ENCODE measurements at regions not wholly inside any gene's neighbourhood (a gene's known extent, or its start where the extent isn't known, plus 50 kb on each side); places are given as distances from the start of the nearest gene placed in this dataset.
A peak's percentile ranks its signal among the peaks of the same experiment; 100 is the strongest.

DNA sequence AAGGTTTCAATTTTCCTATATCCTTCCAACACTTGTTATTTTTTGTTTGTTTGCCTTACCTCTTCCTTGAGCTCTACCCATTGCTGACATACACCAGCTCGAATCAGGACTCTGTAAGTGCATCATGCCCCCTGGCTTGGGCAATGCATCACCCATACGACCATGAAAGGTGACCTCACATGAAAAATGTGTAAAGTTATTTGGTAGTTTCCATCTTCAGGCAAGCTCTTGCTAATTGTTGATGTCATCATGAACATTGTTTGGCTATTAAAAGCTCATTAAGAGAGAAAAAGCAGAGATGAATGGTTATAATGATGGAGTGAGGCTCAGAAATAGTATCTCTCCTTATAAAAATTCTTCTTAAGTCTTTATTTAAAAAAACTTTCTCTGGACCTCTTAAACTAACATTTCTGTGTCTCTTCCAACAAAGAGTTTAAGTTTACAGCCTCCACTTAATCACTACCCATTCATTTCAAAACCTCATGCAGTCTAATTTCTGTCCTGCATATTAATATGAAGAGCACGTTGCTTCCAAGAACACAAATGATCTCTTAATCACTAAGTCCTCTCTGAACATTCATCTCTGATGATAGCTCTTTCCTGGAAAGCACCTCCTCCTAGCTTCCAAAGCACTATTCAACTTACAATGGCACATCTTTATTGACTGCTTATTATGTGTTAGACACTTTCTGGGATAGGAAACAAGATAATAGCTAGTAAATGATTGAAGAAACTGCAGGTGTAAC lies 236.3 kb downstream of the NFKBIZ start:
- no peak for DNase-seq

DNA sequence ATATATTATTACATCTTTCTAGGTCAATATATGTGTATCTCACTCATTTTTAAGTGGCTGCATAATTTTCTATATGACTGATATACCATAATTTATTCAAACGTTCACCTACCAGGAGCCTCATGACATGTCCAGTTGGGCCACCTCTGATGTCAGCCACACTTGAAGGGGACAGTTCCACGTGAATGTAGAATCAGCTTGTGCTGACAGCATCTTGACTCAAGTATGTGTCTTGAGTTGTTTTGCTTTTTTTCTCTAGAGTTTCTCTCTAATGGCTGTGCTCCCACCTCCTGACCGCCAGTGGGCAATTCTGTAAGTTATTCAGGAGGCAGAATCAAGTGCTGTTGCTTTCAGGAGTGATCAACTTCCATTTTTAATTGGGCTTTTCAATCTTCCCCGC lies 237.9 kb downstream of the NFKBIZ start:
- DNase-seq = no peak

DNA sequence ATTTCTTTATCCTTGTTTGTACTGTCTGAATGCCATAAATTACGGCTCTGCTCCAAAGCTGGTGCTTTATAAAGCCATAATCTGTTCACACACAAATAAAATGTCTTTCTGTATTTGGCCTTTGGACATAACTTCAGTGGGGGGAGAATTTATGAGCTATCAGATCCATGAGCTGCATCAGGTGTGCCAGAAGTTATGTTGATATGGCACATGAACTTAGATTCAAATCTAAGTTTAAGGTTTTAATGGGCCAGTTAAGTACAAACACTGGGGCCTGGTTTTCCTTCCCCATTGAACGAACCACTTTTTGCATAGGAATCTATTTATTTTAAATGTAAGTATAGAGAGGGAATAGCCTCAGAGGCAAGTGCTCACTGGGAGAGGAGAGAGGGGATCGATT lies 239.9 kb downstream of the NFKBIZ start:
- DNase-seq = no peak

DNA sequence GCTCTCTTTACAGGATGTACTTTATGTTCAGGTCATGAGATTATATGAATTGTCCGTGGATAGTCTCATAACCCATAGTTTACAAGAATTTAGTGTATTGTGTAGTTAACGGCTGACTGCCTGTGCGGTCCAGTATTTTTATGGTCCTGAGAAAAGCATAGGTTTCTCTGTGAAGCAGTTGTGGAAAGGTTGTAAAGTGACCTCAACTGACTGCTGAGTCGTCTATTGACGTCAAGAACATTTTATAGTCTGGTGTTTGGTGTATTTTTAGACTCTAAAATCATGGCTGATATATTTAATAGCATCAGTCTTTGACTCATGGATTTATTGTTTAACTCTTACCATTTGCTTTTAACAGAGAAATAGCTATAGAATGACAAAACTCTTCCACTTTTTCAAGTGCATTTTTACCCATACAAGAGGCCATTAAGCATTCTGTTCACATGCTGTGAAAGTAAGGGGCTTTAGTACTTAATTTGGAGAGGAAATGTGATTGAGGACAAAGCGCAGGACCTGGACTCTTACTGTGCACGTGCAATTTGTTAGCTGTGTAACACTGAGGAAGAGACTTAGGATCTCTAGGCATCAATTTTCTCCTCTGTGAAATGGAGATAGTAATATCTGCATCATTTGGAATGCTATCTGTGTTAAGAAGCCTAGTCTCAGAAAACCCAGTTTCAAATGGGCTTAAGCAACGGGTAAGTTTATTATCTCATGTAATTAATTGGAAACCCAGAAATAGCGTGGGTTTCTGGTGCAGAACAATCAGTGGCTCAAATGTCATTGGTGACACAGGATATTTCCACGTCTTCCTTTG lies 240.8 kb downstream of the NFKBIZ start:
- no peak for DNase-seq

DNA sequence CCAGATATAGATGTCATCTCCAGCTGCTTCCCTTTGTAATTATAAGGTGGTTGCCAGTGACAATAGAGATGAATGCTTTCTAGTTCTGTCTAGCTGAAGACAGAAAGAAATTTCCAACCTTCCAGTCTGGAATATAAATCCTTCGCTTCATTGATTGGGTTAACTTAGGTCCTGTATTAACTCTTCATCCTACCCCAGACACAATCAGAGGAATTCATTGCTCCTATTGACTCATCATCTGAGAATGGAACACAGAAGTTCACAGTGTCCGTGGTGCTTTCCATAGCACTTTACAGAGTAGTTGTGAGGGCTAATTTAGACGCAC lies 241.4 kb downstream of the NFKBIZ start:
- DNase-seq = no peak

DNA sequence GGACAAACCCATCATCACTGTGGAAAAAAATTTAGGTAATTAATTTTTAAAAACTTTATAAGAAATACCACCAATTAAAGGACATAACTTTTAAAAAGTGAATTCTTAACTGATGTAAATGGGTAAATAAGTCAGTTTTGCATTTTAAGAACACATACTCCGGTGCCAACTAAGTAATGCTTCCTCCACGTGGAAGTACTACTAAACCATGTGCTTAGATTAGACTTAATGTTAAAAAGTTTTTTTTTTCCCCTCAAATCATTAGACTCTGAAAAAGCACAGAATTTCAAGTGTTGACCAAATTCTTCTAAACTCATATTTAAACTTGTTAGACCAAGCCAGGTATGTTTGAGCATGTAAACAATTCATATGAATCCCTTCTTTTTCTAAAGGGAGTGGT lies 242.0 kb downstream of the NFKBIZ start:
- DNase-seq = no peak

DNA sequence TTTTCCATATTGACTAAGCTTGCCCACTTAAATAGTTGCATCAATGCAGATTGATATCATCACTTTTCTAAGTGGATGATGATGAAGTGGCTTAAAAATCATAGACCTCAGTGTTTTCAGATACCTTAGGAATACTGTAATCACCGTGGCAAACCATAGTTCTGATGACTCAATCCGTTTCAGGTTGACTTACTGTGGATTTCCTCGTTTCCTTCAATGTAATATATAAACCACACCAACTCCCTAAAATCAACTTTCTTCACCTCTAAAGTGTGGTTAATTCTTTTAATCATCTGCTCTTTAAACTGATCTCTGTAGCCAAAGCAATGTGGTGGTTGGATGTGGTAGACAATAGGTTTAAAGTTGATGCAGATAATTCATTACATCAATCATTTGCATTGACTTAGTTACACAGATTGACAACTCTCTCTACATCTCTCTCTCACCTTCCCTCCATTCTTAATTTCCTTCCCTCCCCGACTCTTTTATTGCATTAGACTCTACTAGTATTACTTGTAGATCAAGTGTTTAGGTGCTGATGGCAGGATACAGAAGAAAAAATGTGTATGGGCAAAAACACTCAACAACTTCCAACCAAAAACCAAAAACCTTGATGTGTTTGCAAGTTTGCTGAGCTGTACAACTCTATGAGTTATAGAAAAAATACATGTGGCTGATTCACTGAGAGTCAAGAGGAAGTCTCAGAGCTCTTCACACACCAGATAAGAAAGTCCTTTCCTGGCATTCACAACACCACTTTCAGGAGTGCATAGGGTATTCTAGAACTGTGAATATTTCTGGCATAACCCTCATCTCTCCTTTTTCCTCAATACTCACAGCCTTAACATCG lies 243.5 kb downstream of the NFKBIZ start:
- no peak for DNase-seq

DNA sequence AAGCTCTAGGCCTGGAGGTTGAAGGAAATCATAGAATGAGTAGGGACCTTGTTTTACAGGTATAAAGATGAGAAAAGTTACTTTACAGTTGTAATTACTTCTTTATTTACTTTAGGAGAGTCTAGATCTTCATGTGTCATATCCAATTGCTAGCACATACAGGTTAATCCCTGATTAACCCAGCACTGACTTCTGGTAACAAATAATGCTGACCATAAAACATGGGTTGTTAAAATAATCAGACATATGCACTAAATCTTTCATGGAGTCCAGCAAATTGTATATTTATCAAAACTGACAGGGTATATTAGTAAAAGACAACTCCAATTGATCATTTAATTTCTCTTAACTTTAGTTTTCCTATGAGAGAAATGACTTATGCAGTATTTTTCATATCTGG lies 245.2 kb downstream of the NFKBIZ start:
- DNase-seq = no peak

DNA sequence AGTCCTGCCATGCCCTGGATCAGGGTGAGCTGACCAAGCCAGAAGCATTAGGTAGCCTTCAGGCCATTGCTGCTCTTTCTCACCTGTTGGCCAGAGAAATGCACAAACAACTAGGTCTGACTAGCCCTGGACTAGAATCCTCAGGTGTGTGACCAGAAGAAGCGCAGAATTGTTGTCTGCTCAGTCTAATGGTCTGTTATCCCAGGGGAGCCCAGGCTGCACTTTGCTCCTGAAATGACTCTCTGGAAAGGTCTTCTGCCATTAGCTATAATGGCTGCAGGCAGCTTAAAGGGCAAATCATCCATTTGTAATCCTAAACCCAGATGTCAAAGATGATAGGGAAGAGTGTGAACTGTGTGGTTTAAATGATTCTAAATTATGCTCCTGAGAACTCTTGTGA lies 246.1 kb downstream of the NFKBIZ start:
- DNase-seq = no peak

DNA sequence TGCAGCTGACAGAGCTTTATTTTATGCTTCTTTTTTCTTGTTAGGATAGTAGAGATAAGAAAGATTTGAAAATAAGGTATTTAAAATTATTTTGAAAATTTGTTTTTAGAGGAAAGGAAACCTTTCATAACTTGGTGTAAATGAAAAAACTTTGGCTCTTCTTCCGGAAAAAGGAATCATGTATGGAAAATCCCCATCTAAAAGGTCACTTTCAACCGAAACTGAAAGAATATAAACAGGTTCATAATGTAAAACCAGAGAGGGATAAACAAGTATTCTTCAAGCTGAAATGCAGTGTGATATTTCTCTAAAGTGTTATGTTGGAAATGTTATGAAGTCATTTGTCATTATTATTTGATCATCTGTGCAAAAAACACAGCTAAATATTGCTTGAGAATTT lies 246.8 kb downstream of the NFKBIZ start:
- DNase-seq = no peak

DNA sequence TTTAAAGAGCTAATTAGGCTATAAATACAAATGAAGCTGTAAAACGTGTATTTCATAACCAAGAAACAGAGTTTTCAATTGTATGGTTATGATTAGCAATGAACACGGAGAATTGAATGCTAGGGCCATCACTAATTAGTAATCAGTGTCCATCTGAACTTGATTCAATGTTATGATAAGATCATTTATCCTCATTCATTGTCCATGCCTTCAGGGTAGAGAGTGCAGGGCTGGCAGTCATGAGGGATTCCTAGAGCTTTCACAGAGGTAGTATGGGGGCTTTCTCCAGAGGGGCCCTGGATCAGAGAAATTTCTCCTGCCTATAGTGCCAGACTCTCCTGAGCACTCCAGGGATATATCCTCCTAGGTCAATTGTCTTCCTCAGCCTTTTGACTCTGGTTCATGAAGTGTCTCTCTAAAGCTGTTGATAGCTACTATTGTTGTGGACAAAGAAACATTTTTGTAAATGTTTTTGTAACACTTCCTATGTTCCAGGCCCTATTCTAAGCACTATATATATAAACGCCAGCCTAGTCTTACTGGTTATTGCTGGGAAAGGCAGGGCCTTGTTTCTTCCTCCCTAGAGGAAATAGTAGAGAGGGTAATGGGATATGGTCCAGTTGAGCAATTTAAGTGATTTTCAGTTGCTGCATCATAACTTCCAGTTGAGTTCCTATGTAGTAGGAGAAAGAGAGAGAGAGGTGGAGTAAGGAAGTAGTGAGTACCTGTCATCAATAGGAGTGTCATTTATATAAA lies 249.0 kb downstream of the NFKBIZ start:
- no peak for DNase-seq

DNA sequence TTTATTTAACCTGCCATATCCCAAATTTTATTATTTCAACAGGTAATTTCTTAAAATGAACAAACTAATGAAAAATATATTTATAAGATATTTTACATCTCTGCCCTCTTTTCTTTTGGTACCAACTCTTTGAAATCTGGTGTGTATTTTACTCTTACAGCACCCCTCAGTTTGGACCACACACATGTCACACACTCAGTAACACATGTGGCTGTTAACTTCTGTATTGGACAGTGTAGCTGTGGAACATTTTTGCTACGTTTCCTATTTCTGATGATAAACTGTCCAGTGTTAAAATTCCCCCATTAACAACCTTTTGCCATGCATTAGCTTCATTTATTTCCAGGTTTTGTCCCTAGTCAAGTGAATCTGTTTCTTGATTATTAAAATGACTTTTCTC lies 250.6 kb downstream of the NFKBIZ start:
- DNase-seq = no peak

DNA sequence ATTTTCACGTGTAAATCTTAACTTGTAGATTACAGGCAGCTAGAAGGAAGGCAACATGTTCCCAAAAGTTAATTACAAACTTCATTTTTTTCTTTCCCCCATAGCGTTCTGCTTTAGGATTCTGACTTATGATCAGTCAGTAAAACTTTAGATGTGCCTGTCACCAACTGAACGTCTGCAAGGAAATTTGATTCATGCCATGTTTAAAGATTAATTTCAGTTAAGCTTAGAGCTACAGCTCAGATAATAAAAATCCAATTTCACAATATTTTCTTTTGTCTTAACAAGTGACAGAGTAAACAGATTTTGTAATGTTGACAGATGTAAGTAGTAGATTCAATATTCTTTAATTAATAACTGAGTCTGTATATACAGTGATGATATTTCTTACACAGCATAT lies 253.1 kb downstream of the NFKBIZ start:
- DNase-seq = no peak

DNA sequence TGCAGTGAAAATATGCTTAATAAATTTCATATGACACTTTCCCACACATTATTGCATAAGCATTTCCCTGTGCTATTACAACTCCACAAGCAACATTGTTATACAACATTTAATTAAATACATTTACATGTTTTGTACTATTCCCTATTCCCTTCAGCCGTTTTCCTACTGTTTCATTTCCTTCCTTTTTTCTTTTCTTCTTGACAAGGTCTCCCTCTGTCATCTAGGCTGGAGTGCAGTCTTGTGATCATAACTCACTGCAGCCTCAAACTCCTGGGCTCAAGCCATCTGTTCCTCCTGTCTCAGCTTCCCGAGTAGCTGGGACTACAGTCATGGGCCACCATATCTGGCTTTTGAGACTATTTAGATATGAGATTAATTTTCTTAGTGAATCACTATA lies 254.7 kb downstream of the NFKBIZ start:
- DNase-seq = no peak

DNA sequence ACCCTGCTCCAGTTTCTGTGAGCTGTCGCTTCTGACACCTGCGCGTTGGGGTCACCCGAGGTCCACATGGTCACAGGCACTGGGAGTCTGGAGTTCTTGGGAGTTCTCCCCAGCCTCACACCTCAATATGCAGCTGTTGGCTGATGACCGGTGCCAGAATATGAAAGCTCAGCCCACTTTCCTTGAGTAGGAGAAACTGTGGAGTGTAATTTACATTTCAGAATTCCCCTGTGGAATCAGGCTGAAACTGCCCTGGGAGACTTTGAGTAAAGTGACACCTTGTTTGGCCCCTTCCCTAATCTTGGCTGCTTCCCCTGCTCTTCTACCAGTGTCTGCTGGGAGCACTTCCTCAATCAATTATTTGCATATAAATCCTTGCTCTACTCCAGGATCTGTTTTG lies 255.9 kb downstream of the NFKBIZ start:
- DNase-seq = no peak

DNA sequence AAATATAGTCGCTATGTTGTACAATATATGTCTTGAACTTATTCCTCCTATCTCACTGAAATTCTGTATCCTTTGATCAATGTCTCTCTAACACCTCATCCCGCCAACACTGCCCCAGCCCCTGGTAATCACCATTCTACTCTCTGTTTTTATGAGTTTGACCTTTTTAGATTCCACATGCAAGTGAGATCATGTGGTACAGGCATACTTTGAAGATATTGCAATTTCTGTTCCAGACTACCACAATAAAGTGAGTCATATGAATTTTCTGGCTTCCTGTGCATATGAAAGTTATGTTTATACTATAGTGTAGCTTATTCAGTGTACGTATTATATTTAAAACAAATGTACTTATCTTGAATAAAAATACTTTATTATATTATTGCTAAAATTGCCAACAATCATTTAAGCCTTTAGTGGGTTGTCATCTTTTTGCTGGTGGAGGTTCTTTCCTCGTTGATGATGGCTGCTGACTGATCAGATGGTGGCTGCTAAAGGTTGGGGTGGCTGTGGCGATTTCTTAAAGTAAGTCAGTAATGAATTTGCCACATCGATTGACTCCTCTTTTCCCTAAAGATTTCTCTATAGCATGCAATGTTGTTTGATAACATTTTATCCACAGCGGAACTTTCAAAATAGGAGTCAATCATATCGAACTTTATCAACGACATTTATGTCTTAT lies 257.2 kb downstream of the NFKBIZ start:
- DNase-seq = peak; percentile 11

DNA sequence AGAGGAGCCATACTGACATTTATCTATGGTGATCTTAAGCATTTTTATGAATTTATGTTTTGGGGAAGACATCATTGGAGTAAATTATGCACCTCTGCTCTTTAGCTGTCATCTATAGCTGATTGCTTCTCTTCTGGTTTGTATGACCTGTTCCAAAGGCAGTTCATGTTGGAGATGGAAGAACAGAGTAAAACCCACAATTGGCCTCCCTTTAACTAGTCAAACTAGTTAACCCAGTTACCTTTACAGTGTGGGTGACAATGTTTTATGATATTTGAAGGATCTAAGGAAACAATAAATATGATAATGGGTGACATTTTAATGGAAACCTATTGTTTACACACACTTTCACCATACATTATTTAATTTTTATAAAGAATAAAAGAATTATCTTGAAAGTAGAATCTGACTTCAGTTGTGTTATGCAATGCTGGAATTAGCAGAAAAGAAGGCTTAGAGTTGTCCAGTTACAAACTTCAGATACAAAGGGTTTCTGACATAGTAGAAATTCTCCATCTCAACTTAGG lies 263.5 kb downstream of the NFKBIZ start:
- DNase-seq = no peak

DNA sequence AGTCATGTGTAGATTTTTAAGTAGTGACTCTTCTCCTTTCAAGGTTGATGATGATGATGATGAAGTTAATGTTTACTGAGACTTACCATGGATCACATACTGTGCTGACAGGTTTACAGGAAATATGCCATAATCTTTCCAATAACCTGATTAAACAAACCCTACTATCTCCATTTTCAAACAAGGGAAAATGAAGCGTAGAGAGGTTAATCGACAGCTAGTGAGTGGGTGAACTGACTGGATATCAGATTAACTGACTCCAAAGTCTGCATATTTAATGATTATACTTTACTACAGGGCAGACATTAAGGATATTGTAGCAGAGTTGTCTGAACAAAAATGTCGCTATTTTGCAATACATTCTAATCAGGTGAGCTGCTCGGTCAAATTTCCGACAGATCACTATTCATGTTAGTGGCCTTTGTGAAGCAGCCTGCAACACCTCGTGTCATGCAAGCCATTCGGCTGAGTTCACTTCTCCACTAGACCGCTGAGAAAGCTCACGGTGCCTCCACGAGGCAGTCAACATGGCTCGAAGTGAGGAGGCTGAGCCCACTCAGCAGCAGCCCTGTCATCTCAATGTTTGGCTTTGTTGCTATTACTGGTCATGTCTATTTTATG lies 264.2 kb downstream of the NFKBIZ start:
- no peak for DNase-seq

DNA sequence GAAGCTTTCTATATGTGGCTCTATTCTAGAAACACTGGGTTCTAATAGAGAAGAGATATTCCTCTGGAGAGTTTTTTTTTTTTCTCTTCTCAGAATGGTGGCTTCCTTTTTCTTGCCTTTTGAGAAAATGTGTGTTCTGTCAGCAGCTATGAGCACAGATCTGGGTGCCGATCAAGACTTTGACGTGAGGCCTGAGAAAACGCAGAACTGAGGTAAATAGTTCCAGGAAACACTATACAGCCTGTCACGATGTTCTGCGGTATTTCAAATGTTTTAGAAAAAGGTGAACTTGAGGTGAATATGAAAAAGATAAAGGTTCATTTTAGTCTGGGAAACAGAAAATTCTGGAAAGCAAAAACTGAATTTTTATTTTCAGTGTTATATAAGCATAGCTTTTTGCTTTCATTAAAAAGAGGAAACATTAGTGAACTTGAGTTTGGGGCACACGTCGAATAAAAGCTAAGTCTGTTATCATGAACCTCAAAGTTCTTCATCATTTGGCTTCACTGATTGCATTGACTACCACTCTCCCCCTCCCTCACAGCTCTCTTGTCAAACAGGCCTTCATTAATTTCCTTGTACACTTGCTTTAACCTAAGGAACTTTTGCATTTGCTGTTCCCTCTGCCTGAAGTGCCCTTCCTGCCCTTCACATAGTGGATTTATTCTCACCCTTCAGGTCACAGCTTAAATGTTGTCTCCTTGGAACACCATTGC lies 265.1 kb downstream of the NFKBIZ start:
- DNase-seq = no peak

DNA sequence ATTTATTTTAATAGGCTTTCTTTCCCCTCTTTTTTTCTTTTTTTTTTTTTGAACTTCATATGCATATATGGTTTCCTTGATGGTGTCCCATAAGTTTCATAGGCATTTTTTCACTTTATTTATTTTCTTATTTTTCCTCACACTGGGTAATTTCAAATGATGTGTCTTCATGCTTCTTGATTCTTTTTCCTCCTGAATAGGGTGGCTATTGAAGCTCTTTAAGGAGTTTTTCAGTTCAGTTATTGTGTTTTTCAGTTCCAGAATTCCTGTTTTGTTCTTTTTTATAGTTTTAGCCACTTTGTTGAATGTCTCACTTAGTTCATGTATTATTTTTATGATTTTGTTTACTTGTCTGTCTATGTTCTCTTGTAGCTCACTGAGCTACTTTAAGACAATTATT lies 273.2 kb downstream of the NFKBIZ start:
- DNase-seq = no peak

DNA sequence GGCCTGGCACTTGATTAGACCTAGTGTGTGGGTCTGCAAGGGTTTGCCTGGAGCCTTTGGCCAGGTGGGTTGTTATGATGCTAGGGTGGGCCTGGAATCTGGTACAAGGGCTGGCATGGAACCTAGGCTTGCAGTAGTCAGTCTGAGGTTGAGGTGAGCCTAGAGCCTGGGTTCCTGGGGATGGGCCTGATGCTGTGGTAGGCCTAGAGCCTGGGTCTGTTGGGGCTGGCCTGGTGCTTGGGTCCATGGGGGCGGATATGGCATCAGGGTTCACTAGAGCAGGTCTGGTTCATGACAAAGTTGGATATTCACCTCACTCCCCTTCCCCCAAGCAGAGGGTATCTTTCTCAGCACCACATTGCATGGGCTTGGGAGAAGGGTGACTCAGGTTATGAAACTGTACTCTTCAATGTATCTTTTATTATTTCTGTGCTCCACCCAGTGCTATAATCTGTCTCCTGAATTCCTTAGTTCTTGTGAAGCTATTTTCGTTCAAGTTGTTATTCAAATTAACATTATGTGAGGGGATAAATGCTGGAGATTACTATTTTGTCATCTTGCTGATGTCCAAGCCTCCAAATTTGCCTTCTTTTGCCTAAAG lies 274.4 kb downstream of the NFKBIZ start:
- no peak for DNase-seq
